ENCODE measurements at regions not wholly inside any gene's neighbourhood (a gene's known extent, or its start where the extent isn't known, plus 50 kb on each side); places are given as distances from the start of the nearest gene placed in this dataset.

- dilution Hi-C loops (cut with MboI; ENCODE audit: extremely low pct_ligation_motif_present, low sequenced_read_pairs) = no loop called here
- intact Hi-C loops (cut with micrococcal nuclease) = no loop called here
Measured at GRCh38 chr4:138833974-138834373, 181.6 kb upstream of the NOCT start.

More at GRCh38 chr4:138833974-138834373, 181.6 kb upstream of the NOCT start:
- H2AFZ ChIP-seq (ENCODE audit: low read depth, low read length) = no peak overlapping the region
- ChIA-PET POLR2A (no interaction called here), CTCF (interaction anchor here (0.7 to 1.1 kb wide), 2 partner anchors 14 to 37 kb away, joined by 3 to 4 read pairs; no protein-coding TSS in a partner anchor)
- no peak for TF ChIP-seq FOS (IDR thresholded peaks at IDR 0.05; ENCODE audit: borderline replicate concordance, insufficient read depth, low read length)
- TF ChIP-seq CTCF (IDR thresholded peaks at IDR 0.05; ENCODE audit: extremely low read depth in 1 of 2, insufficient read depth in 1 of 2, low read depth in 1 of 2, low read length in 2 of 2) = no peak
- no peak for TF ChIP-seq POLR2AphosphoS5 (IDR thresholded peaks at IDR 0.05; ENCODE audit: insufficient read depth, low read depth, low read length)
- TF ChIP-seq MYC (IDR thresholded peaks at IDR 0.05; ENCODE audit: low read depth, low read length) = no peak
- no peak for TF ChIP-seq POLR2A (IDR thresholded peaks at IDR 0.05; ENCODE audit: low read depth, low read length)
- TF ChIP-seq EZH2 (IDR thresholded peaks at IDR 0.05; ENCODE audit: borderline replicate concordance, low read depth, low read length, severe bottlenecking) = no peak
- no peak for TF ChIP-seq GATA2 (IDR thresholded peaks at IDR 0.05; ENCODE audit: insufficient read depth, insufficient read length, low read depth, low read length)
- TF ChIP-seq MAX (IDR thresholded peaks at IDR 0.05; ENCODE audit: insufficient read depth, insufficient read length) = no peak
- no peak for TF ChIP-seq JUN (IDR thresholded peaks at IDR 0.05; ENCODE audit: borderline replicate concordance, insufficient read depth, insufficient read length, low read depth)
- no peak overlapping the region for H3K4me3 ChIP-seq (replicated peaks in 1 of 3; ENCODE audit: insufficient read depth in 1 of 3, low read depth in 1 of 3, low read length in 3 of 3)
- H3K4me1 ChIP-seq (ENCODE audit: control insufficient read depth, extremely low read depth, insufficient read depth, low read length) = no peaks in the 10 kb centered on the region
- FAIRE-seq (no peak), DNase-seq (ENCODE audit: low read depth, low spot score) (no peak)
- no peaks in the 10 kb centered on the region for H3K9me3 ChIP-seq (replicated peaks; ENCODE audit: control insufficient read depth, insufficient read depth, low read length)
- H3K27ac ChIP-seq (ENCODE audit: insufficient read depth, low read depth, low read length) = no peak overlapping the region
- no peak overlapping the region for H3K9ac ChIP-seq (replicated peaks; ENCODE audit: extremely low read depth, insufficient read depth, low read length)
- no peaks in the 10 kb centered on the region for H3K9me1 ChIP-seq (replicated peaks; ENCODE audit: control insufficient read depth, extremely low read depth, insufficient read depth, low read length)
- no TSS peak for BruUV-seq (replicated peaks)
- H3K36me3 ChIP-seq (ENCODE audit: control insufficient read depth in 2 of 2, extremely low read depth in 1 of 2, insufficient read depth in 2 of 2, low read length in 2 of 2) = no peaks in the 10 kb centered on the region
- H3K79me2 ChIP-seq (ENCODE audit: control insufficient read depth, insufficient read depth, low read length) = no peaks in the 10 kb centered on the region
- H4K20me1 ChIP-seq (replicated peaks; ENCODE audit: control insufficient read depth, extremely low read depth, insufficient read depth, low read length) = no peaks in the 10 kb centered on the region
- H3K4me2 ChIP-seq (ENCODE audit: insufficient read depth, low read length) = no peak overlapping the region
- H3K27me3 ChIP-seq (ENCODE audit: control insufficient read depth in 2 of 2, insufficient read depth in 2 of 2, low read length in 2 of 2) = peaks cover 2 to 3% of the 10 kb centered on the region in 2 experiments
